ENCODE measurements at regions not wholly inside any gene's neighbourhood (a gene's known extent, or its start where the extent isn't known, plus 50 kb on each side); places are given as distances from the start of the nearest gene placed in this dataset.

DNA sequence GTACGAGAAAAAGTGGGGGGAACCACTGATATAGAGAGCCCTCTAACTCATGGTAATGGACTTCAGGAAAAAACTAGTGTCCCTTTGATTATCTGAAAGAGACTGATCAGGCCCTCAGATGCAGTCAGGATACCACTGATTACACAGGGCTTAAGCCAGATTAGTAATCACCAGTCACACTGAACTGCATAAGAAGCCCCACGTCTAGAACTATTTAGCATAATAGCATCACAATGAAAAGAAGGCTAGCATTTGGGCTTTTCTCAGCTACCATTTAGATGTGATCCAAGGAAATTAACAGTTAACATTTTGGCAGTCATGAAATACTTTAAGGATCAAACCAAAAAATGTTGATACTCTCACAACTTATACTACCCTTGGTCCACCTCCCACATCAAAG lies 813.1 kb upstream of the POU3F3 start:
- no peak for DNase-seq (ENCODE audit: low read depth, low spot score)

DNA sequence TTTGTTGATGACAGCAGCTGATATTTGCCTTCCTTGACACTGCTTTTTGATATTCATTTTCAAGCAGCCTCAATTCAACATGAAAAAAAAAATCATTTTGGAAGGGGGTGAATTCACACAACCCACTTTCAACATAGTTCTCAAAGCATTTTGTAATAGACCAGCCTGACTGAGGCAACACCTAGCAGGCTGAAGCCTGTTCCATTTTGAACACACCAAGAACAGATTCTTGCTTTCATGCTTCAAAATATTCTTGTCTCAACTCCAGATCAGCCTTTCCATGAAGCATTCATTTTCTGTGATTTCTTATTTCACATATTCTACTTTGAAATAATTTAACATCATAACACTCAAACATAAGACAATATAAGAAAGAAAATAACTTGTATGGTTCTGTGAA lies 812.6 kb upstream of the POU3F3 start:
- DNase-seq (ENCODE audit: low read depth, low spot score) = no peak

DNA sequence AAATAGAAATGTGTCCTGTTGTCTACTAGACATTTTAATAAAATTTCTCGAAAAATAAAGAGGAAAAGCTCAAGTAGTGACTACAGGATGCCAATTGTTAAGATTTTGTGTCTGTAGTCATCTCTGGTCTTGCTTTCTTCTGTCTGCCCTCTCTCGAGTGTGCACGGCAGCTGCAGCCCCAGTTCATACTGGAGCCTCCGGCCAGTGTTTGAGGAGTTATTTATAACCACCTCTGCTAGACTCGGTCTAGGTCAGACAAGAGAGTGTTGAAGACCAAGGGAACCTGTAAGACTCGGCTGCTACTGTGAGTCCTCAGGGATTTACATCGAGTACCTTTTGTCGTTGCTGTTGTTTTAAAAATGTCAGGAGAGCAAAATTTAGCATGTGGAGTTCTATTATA lies 810.1 kb upstream of the POU3F3 start:
- no peak for DNase-seq (ENCODE audit: low read depth, low spot score)

DNA sequence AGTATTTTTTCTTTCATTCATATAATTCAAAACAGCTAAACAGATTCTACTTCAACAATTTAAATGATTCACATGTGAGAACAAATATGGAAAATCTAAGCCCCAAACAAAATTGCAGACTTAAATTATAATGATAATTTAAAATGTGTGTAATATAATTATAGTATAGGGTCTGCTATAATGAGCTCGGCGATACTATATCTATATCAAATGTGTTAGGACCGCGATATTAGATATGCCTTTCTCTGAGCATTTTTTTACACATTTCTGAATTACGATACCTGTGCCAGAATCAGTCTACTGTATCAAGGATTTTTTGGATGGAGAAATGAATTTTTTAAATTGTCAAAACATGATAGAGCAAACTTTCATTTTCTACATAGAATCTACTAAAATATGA lies 808.8 kb upstream of the POU3F3 start:
- no peak for DNase-seq (ENCODE audit: low read depth, low spot score)

DNA sequence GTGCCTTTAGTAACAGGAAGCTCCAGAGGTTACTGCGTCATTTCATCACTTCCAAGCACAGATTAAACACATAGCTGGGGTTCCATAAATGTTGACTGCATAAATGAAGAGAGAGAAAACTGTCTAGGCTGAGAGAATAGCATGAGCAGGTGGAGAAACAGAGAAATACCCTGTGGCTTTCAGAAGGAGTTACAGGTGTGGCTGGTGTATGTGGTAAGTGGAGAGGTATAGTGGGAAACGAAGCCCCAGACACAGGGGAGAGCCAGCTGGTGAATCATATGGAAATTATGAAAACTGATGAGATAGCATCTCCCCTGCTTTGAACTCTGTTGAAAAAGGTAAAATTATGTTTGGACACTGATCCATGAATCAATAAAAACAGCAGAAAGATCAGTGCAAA lies 807.4 kb upstream of the POU3F3 start:
- no peak for DNase-seq (ENCODE audit: low read depth, low spot score)

DNA sequence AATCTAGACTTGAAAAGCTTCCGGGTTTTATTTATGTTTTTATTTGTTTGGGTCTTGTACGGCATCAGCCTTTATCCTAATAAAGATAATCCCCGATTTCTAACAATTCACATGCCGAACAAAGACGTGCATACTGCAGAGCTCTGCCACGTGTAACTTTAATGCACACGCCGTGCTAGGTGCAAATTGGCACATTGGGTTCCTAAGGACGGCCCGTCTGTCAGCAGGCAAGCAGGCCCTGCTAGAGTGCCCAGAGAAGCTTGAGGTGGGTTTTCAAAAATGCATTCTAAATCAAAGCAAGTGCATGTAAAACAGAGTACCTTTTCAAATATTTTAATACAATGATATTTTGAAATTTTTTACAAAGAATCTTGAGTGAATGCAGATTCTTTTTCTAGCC lies 806.4 kb upstream of the POU3F3 start:
- DNase-seq (ENCODE audit: low read depth, low spot score) = no peak

DNA sequence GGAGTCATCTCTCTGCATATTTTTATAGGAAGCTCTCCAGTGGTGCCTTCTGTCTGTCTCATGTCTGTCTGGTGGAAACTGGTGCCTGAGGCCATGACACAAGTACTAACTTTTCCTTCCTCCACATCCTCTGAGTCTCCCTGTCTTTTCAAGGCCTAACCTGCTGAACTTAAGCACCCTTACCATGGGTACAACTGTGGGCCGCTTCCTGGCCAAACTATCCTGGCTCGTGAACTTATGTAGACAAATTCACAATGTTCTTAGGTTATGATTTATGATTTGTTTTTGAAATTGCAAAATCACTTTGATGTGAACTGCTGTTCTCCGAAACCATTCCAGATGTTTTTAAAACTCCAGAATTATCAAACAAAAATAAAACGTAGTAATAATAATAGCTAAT lies 804.5 kb upstream of the POU3F3 start:
- DNase-seq (ENCODE audit: low read depth, low spot score) = no peak

DNA sequence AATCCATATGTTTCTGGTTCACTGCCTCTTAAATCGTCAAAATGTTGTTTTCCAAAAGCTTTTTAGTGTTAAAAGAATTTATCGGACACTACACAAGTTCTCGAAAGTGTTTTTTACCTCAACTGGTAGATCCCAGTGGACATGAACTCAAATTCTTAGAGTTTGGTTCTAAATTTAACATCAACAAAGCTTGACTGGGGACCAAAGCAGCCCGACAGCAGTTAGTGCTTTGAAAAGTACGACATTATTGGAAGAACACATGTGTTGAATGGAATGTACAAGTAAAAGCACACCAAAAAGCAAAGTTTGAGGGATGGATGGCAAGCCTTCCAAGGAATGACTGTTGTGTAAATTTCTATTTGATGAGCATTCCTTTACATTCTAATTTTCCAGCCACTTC lies 803.9 kb upstream of the POU3F3 start:
- no peak for DNase-seq (ENCODE audit: low read depth, low spot score)

DNA sequence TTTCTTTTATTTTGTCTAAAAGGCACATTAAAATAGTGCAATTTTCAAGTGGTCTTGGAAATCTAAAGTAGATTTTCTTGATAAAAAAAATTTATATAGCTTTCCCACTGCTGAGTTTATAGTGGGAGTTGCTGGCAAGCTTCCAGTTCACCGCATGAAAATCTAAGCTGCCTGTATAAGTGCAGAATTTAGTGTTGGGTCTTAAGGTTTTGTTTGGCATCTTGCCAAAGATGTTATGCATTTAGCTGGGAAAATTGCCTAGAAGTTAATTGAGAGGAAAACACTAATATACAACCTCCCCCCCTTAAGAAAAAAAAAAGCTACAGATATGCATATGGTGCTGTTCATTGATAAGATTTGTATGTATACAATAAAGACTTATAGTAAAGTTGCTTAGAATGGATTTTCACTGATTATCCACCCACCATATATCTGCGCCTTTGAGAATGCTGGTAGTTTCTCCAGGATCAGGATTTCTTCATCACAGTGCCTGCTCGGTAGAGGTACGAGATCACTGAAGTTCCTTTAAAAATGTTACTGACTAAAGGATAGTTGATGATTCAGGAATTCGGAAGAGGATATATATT lies 803.2 kb upstream of the POU3F3 start:
- no peak for DNase-seq (ENCODE audit: low read depth, low spot score)

DNA sequence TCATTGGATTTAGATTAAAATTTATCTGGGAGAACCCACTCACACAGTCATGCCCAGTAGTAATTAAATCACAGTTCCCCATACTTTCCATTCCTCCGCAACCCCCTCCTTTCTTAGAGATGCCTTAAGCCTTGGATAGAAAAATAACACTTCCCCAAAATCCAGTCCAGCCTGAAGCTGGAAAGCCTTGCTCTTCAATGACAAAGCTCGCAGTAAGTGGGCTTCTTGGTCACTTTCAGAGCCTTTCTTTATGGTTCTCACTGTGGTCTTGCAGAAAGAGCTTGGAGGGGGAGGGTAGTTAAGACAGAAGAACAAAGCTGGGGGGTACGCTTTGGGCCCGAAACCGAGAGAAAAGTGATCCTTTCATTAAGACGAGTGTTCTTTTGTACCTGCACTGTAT lies 802.1 kb upstream of the POU3F3 start:
- DNase-seq (ENCODE audit: low read depth, low spot score) = no peak

DNA sequence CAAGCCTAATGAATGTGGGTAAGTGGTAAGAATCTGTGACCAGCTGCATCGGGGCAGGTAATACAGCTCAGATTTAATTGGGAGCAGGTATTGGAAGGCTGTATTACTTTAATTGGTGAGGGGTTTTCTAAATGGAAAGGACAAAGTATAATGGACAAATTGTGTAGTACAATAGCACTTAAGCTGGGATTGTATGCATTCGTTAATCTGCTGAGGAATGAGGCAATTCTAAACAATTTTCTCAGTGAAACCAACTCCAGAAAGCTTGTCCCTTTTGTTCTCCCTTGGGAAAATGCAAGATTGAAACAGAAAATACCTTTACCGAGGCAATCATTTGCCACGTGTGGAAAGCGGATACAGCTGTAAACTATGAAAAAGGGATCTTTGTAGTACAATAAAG lies 801.6 kb upstream of the POU3F3 start:
- no peak for DNase-seq (ENCODE audit: low read depth, low spot score)

DNA sequence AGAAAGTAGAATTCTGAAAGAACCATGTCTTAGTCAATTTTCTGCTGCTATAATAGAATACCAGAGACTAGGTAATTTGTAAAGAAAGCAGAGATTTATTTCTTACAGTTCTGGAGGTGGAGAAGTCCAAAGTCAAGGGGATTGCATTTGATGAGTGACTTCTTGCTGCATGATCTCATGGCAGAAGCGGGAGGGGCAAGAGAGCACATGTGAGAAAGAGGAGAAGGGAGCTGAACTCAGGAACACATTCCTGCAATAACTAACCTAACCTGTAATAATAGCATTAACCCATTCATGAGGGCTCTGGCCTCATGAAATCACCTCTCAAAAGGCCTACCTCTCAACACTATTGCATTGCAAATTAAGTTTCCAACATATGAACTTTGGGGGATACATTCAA lies 797.5 kb upstream of the POU3F3 start:
- DNase-seq (ENCODE audit: low read depth, low spot score) = no peak

DNA sequence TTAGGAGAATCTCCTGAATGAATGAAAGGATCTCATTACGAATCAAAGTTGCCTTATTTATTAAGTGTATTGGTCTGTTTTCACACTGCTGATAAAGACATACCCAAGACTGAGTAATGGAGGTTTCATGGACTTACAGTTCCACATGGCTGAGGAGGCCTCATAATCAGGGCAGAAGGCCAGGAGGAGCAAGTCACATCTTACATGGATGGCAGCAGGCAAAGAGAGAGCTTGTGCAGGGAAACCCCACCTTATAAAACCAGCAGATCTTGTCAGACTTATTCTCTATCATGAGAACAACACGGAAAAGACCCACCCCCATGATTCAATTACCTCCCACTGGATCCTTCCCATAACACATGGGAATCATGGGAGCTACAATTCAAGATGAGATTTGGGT lies 785.2 kb upstream of the POU3F3 start:
- DNase-seq (ENCODE audit: low read depth, low spot score) = no peak

DNA sequence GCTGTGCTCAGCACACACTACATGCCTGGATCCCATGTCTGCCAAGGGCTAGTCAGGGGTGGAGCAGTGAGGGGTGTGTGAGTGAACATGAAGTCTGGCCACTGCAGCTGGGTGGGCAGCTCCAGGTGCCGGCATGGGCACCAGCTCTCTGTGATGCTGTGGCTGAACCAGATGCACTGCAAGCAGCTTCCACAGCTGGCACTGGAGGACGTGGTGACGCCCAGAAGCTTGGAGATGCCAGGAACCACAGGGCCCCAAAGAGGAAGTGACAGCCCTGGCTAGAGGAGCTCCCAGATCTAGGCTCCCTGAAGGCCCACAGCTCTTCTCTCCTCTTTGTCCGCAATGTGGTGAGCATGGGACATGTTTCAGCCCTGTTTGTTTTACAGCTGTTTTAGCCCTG lies 776.3 kb upstream of the POU3F3 start:
- DNase-seq (ENCODE audit: low read depth, low spot score) = no peak

DNA sequence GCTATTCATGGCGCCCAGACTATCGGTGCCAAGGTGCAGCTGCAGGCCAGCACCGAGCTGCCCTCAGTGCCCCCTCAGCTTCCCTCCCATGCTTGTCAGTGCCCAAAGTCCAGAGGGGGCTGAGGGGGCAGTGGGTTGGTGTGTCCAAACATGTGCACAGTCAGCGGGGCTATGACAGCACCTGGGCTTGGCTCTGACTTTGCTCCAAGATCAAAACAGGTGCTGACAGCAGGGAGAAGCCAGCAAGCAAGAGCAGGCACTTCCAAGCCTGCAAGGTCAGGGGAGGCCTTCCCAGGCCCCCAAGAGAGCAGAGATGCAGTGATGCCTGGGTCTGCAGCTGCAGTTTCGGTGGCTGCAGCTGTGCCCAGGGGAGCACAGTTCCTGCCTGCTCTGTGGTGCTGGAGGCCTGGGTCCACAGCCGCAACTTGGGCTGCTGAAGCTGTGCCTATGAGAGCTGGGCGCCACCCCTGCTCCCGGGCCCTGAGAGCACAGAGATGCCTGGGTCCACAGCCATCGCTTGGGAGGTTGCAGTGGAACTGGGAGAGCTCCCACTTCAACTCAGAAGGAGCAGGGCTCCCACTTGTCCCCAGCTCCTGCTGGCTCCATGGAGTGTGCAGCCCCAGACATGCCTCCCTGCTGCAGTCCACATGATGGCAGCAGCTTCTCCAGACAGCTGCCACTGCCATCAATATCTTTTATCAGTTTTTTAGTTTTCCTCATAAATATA lies 775.3 kb upstream of the POU3F3 start:
- DNase-seq (ENCODE audit: low read depth, low spot score) = no peak

DNA sequence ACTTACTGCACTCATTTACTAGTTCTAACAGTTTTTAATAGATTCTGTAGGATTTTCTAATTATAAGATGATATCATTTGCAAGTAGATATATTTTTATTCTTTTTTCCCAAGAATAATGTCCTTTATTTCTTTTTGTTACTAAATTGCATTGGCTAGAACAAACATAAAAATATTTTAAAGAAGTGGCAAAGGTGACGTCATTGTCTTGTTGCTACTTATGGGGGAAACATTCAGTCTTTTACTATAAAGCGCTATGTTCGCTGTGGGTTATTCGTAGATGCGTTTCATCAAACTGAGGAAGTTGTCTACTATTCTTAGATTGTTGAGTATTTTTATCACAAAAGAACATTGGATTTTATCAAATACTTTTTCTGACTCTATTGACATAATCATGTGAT lies 765.2 kb upstream of the POU3F3 start:
- no peak for DNase-seq (ENCODE audit: low read depth, low spot score)

DNA sequence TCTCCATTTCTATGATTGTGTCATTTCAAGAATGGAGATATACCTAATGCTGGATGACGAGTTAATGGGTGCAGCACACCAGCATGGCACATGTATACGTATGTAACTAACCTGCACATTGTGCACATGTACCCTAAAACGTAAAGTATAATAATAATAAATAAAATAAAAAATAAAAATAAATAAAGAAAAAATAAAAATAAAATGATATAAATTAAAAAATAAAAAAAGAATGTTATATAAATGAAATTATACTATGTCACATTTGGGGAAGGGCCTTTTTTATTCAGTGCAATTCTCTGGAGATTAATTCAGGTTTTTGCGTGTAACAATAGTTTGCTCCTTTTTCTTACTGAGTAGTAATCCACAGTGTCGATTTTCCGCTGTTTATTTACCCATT lies 763.5 kb upstream of the POU3F3 start:
- DNase-seq (ENCODE audit: low read depth, low spot score) = no peak

DNA sequence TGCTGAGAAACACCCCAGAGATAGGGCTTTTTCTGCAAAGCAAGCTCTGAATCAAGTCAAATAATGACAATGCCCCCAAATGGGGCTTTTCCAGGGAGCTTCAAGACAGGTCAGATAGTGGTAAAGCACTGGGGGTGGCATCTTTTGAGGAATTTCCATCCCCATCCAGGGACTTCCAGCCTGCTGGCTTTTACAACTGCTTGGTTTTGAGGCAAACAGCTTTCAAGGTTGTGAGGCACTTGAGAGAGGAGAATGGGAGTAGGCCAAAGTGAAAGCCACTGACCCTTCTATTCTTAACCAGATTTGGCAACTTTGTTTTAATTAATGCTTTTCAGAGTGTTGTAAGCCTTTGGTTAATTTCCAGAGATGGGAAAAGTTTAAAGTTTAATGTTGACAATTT lies 762.0 kb upstream of the POU3F3 start:
- DNase-seq (ENCODE audit: low read depth, low spot score) = no peak

DNA sequence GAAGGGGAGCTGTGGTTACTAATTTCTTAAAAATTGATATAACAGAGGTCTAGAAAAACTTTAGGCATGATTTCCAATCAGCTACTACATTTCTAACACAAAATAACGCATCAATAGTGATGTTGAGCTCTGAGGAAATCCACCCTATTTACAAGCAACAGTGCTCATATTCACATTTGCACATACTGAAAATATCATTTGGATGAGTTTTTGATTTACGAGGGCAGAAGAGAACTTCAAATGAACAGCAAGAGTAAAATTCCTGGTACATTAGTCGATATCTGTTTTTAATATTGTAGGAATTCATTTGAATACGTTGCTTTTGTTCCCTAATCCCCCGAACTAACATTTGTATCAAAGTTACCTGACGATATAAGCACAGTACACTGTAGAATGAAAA lies 761.0 kb upstream of the POU3F3 start:
- DNase-seq (ENCODE audit: low read depth, low spot score) = no peak

DNA sequence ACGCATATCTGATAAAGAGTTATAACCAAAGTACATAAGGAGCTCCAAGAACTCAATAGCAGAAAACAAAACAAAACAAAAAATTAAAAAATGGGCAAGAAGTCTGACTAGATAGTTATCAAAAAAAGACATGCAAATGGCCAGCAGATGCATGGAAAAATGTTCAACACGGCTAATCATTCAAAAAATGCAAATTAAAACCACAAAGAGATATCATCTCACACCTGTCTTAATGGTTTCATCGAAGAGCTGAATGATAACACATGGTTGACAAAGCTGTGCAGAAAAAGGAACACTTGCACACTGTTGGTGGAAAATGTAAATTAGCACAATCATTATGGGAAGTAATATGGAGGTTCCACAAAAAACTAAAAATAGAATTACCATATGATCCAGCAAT lies 751.3 kb upstream of the POU3F3 start:
- DNase-seq (ENCODE audit: low read depth, low spot score) = no peak

DNA sequence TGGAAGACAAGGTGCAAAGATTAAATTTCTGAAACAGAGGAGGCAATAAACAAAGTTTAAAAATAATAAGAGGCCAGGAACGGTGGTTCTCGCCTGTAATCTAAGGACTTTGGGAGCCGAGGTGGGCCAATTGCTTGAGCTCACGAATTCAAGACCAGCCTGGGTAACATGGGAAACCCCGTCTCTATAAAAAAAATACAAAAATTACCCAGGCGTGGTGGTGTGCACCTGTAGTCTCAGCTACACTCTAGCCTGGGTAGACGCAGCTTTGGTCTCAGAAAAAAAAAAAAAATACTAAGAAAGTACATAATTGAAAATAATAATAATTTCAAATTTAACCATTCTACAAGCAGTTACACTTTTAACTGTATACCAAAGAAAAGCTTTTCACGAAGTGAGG lies 744.6 kb upstream of the POU3F3 start:
- DNase-seq (ENCODE audit: low read depth, low spot score) = no peak

DNA sequence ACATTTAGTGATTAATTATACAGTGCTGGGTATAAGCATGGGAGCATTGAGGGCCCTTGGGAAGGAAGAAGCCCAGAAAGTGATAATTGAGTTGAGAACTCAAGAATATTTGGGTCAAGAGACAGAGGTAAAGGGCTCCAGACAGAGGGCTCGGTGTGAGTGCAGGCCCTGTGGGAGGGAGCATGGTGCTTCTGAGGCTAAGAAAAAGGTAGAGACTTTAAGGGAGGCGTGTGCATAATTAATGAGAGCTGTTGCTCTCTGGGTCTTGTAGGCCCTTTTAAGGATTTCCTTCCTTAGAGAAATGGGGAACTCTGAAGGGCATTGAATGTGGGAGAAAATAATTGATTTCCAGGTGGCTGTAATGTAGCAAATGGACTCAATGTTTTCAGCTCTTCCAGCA lies 735.0 kb upstream of the POU3F3 start:
- DNase-seq (ENCODE audit: low read depth, low spot score) = no peak

DNA sequence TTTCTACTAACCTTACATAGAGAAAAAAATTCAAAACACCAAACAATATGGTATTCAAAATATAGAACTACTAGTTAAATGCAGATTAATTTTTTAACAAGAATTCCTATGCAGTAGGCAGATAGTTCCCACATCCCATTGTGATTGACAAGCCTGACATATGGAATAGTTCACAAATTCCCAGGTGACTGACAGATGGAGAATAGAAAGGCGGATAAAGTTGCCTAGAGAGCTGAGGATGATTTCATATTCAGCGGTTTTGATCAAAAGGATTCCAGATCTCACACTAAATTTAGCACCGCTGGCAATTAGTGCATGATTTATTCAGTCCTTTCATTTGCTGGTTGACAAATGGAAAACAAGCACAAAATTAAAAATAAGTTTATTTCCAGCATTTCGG lies 733.7 kb upstream of the POU3F3 start:
- DNase-seq (ENCODE audit: low read depth, low spot score) = no peak

DNA sequence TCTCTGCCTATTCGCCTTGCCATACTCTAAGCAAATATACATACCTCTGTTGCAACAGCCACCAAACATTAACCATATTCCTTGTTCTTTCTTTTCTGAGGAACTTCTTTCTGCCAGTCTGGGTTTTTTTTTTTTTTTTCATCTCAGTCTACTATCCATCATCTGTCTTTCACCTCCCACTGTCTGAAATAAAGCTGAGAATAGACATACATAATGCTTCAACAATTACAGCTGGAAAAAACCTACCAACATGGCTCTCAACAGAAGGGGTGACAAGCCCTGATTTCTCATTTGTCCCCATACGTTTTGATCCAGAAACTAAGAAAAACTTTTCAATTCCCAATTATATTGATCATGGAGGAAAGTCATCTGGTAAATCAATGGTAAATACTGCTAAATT lies 728.8 kb upstream of the POU3F3 start:
- DNase-seq (ENCODE audit: low read depth, low spot score) = no peak
